ENCODE measurements at regions not wholly inside any gene's neighbourhood (a gene's known extent, or its start where the extent isn't known, plus 50 kb on each side); places are given as distances from the start of the nearest gene placed in this dataset.
A peak's percentile ranks its signal among the peaks of the same experiment; 100 is the strongest.

DNA sequence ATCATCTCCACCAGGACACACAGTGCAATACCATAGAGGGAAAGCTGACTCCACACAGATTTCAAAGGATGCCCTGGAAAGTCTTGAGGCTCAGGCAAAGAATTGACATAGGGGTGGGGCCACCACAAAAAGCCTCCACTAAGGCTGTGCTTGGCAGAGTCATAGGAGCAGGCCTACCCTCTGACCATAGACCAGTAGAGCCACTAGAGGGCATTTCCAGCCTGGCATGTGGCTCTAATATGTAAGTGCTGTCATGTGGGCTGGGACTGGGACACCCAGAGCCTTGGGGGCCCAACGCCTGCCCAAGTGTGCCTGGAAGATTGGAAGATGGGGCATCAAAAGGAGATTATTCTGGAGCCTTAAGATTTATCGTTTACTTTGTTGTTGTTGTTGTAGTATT, 726.0 kb downstream of the DNAH5 start:
- Histone ChIP-seq H3K27ac (ENCODE audit: insufficient read depth, low read length) (no peak overlapping the region), H3K4me3 (replicated peaks in 1 of 4; ENCODE audit: control extremely low read depth in 1 of 4, insufficient read depth in 1 of 4, low read depth in 3 of 4, low read length in 4 of 4) (no peak overlapping the region), H3K9ac (ENCODE audit: insufficient read depth, low read length) (no peak overlapping the region), H3K4me2 (ENCODE audit: extremely low read depth, insufficient read depth, low read length) (no peak overlapping the region), H4K20me1 (ENCODE audit: control insufficient read depth, extremely low read depth, insufficient read depth, low read length) (no peaks in the 10 kb centered on the region), H3K79me2 (ENCODE audit: control insufficient read depth, insufficient read depth, low read length) (no peaks in the 10 kb centered on the region), H3K4me1 (ENCODE audit: control insufficient read depth, extremely low read depth, insufficient read depth, low read length) (no peaks in the 10 kb centered on the region), H3K36me3 (ENCODE audit: control insufficient read depth, insufficient read depth, low read length) (no peaks in the 10 kb centered on the region), H2AFZ (ENCODE audit: low read length) (no peak overlapping the region), H3K27me3 (ENCODE audit: control insufficient read depth, insufficient read depth, low read length) (no peaks in the 10 kb centered on the region), H3K9me3 (ENCODE audit: control insufficient read depth, insufficient read depth, low read depth, low read length) (no peaks in the 10 kb centered on the region)
- no peak for DNase-seq (ENCODE audit: low read depth in 2 of 2)
- TF ChIP-seq, protein P1, sequence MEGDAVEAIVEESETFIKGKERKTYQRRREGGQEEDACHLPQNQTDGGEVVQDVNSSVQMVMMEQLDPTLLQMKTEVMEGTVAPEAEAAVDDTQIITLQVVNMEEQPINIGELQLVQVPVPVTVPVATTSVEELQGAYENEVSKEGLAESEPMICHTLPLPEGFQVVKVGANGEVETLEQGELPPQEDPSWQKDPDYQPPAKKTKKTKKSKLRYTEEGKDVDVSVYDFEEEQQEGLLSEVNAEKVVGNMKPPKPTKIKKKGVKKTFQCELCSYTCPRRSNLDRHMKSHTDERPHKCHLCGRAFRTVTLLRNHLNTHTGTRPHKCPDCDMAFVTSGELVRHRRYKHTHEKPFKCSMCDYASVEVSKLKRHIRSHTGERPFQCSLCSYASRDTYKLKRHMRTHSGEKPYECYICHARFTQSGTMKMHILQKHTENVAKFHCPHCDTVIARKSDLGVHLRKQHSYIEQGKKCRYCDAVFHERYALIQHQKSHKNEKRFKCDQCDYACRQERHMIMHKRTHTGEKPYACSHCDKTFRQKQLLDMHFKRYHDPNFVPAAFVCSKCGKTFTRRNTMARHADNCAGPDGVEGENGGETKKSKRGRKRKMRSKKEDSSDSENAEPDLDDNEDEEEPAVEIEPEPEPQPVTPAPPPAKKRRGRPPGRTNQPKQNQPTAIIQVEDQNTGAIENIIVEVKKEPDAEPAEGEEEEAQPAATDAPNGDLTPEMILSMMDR (conservative IDR thresholded peaks at IDR 0.05 in 1 of 2, IDR thresholded peaks at IDR 0.05 in 1 of 2; ENCODE audit: low read depth in 1 of 2, low read length in 2 of 2), result no peak

DNA sequence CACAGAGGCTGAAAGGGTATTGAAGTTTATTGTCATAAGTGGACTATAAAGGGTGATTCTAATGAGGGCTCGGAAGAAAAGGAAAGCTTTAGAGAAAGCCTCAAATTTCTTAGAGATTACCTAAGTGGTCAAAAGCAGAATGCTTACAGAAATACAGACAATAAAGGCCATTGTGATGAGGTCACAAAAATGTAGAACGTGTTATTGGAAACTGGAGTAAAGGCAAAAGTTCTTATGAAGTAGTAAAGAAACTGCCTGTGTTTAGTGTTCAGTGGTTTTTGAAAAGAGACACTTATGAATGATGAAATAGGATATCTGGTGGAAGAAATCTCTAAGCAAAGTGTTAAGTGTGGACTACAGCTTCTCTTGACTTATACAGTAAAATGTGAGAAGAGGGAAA, 726.9 kb downstream of the DNAH5 start:
- H2AFZ ChIP-seq (ENCODE audit: low read length), result no peak overlapping the region
- H3K9ac ChIP-seq (ENCODE audit: insufficient read depth, low read length), result no peak overlapping the region
- no peaks in the 10 kb centered on the region for H4K20me1 ChIP-seq (ENCODE audit: control insufficient read depth, extremely low read depth, insufficient read depth, low read length)
- no peak overlapping the region for H3K4me3 ChIP-seq (replicated peaks in 1 of 4; ENCODE audit: control extremely low read depth in 1 of 4, insufficient read depth in 1 of 4, low read depth in 3 of 4, low read length in 4 of 4)
- H3K27me3 ChIP-seq (ENCODE audit: control insufficient read depth, insufficient read depth, low read length), result no peaks in the 10 kb centered on the region
- no peak overlapping the region for H3K27ac ChIP-seq (ENCODE audit: insufficient read depth, low read length)
- no peaks in the 10 kb centered on the region for H3K4me1 ChIP-seq (ENCODE audit: control insufficient read depth, extremely low read depth, insufficient read depth, low read length)
- H3K4me2 ChIP-seq (ENCODE audit: extremely low read depth, insufficient read depth, low read length), result no peak overlapping the region
- H3K36me3 ChIP-seq (ENCODE audit: control insufficient read depth, insufficient read depth, low read length), result no peaks in the 10 kb centered on the region
- DNase-seq (ENCODE audit: low read depth in 2 of 2), result peak in 1 of 2 donors; percentile 61
- H3K9me3 ChIP-seq (ENCODE audit: control insufficient read depth, insufficient read depth, low read depth, low read length), result no peaks in the 10 kb centered on the region
- TF ChIP-seq, protein P1 (conservative IDR thresholded peaks at IDR 0.05 in 1 of 2, IDR thresholded peaks at IDR 0.05 in 1 of 2; ENCODE audit: low read depth in 1 of 2, low read length in 2 of 2), result no peak
- TF ChIP-seq EZH2 (IDR thresholded peaks at IDR 0.05; ENCODE audit: low read length, missing control alignments), result no peak
- H3K79me2 ChIP-seq (ENCODE audit: control insufficient read depth, insufficient read depth, low read length), result no peaks in the 10 kb centered on the region

DNA sequence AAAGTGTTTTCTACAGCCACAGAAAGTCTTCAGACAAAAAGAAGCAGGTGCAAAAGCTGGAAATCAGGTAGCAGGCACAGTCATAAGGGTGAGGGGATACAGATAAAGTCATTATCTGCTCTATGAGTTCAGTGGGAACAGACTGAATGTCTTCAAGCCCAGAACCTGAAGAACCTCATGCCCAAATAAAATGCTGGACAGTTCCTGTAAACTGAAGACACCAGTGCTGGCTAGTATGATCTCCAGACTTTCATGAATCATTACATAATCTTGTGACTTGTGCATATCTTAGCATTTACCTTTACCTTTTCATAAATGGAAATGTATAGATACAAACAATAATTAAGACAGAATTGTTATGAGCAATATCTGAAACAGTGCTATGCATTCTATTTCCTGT, 728.7 kb downstream of the DNAH5 start:
- no peak for DNase-seq (ENCODE audit: low read depth in 2 of 2)
- Histone ChIP-seq H3K4me2 (ENCODE audit: extremely low read depth, insufficient read depth, low read length) (no peak overlapping the region), H3K27me3 (ENCODE audit: control insufficient read depth, insufficient read depth, low read length) (no peaks in the 10 kb centered on the region), H3K4me3 (replicated peaks in 1 of 4; ENCODE audit: control extremely low read depth in 1 of 4, insufficient read depth in 1 of 4, low read depth in 3 of 4, low read length in 4 of 4) (no peak overlapping the region), H3K9me3 (ENCODE audit: control insufficient read depth, insufficient read depth, low read depth, low read length) (no peaks in the 10 kb centered on the region), H3K79me2 (ENCODE audit: control insufficient read depth, insufficient read depth, low read length) (no peaks in the 10 kb centered on the region), H4K20me1 (ENCODE audit: control insufficient read depth, extremely low read depth, insufficient read depth, low read length) (no peaks in the 10 kb centered on the region), H3K36me3 (ENCODE audit: control insufficient read depth, insufficient read depth, low read length) (no peaks in the 10 kb centered on the region), H3K4me1 (ENCODE audit: control insufficient read depth, extremely low read depth, insufficient read depth, low read length) (no peaks in the 10 kb centered on the region), H3K27ac (ENCODE audit: insufficient read depth, low read length) (no peak overlapping the region), H2AFZ (ENCODE audit: low read length) (no peak overlapping the region), H3K9ac (ENCODE audit: insufficient read depth, low read length) (no peak overlapping the region)
- TF ChIP-seq, protein P1 (conservative IDR thresholded peaks at IDR 0.05 in 1 of 2, IDR thresholded peaks at IDR 0.05 in 1 of 2; ENCODE audit: low read depth in 1 of 2, low read length in 2 of 2), result no peak
- TF ChIP-seq EZH2 (IDR thresholded peaks at IDR 0.05; ENCODE audit: low read length, missing control alignments), result no peak

Measured in fibroblast of lung (primary cell).